ENCODE measurements at regions not wholly inside any gene's neighbourhood (a gene's known extent, or its start where the extent isn't known, plus 50 kb on each side); places are given as distances from the start of the nearest gene placed in this dataset.

GRCh38 chr18:21968338-21968737 lies 201.1 kb upstream of the GATA6 start:
- TF ChIP-seq, protein P1, sequence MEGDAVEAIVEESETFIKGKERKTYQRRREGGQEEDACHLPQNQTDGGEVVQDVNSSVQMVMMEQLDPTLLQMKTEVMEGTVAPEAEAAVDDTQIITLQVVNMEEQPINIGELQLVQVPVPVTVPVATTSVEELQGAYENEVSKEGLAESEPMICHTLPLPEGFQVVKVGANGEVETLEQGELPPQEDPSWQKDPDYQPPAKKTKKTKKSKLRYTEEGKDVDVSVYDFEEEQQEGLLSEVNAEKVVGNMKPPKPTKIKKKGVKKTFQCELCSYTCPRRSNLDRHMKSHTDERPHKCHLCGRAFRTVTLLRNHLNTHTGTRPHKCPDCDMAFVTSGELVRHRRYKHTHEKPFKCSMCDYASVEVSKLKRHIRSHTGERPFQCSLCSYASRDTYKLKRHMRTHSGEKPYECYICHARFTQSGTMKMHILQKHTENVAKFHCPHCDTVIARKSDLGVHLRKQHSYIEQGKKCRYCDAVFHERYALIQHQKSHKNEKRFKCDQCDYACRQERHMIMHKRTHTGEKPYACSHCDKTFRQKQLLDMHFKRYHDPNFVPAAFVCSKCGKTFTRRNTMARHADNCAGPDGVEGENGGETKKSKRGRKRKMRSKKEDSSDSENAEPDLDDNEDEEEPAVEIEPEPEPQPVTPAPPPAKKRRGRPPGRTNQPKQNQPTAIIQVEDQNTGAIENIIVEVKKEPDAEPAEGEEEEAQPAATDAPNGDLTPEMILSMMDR (IDR thresholded peaks at IDR 0.05), result no peak
- TF ChIP-seq EP300 (IDR thresholded peaks at IDR 0.05), result no peak
